Astrocyte (in vitro differentiated cells and primary cell): ENCODE measurements at regions not wholly inside any gene's neighbourhood (a gene's known extent, or its start where the extent isn't known, plus 50 kb on each side); places are given as distances from the start of the nearest gene placed in this dataset.

Experiments
- CTCF ChIP-seq: IDR thresholded peaks from 2 replicates; pipeline ENCODE4 v1.5.1; 2011; ENCODE audit warnings: low read depth, mild to moderate bottlenecking, inconsistent platforms, low read length, moderate library complexity; ENCODE audit not compliant: insufficient read depth
- EZH2 ChIP-seq: IDR thresholded peaks from 2 replicates; pipeline ENCODE4 v1.6.1; 2012; ENCODE audit warnings: mild to moderate bottlenecking, low read length, inconsistent platforms; ENCODE audit not compliant: insufficient read depth

DNA sequence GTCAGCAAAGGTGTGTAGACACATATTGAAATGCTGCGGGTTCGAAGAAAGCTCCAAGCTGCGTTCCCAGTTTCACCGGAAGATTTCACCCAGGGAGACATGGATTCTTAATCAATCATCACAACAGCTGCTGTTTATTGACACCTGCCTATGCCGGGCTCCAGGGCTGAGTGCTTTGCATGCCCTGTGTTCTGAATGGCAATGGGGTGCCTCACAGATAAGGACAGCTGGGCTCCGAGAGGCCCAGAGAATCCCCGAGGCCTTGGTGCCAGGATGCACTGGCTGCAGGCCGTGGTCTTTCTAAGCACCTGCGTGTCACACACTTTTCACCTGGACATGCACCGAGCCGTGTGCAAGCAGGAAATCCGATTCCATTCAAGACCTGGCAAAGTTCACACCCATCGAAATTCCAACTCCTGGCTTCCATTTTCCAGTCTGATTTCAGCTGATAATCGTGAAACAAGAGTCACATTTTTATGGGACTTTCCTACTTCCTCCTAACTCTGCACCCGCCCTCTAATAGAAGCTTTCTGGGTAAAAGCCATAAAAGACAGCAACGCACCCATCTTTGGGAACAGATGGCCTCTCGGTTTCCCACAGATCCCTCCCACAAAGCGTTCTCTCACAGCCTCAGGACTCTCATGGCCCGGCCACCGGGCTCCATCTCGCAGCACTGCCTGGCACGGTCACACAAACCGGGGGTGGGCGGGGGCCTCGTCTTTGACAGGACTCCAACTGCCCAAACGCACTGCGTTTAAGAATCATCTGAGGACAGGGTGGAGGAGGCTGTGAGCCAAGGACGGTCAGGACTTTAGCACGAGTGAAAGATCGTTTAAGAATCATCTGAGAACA lies 245.6 kb upstream of the SALL3 start:
- TF ChIP-seq CTCF (no peak), EZH2 (no peak)
